Activated T-helper 1 cell treated with anti-CD3 and anti-CD28 coated beads, Interleukin-12 subunit alpha, Interleukin-12 subunit beta, Interleukin-2, Interleukin-4 antibody, amounts not matched to agents 30 ng/mL and 10 ng/mL and 1 ng/mL, durations not matched to agents 14 hours and 24 hours and 36 hours (primary cell): ENCODE measurements at regions not wholly inside any gene's neighbourhood (a gene's known extent, or its start where the extent isn't known, plus 50 kb on each side); places are given as distances from the start of the nearest gene placed in this dataset.

Experiments
- DNase-seq: peaks from one replicate; pipeline ENCODE4 v3.0.0; 2021; ENCODE audit warnings: low spot score
- H3K27ac Mint-ChIP-seq: one replicate; pipeline ENCODE4 v1.8.0; 2021; ENCODE audit warnings: mild to moderate bottlenecking, mixed read lengths
- H3K27me3 Mint-ChIP-seq: one replicate; pipeline ENCODE4 v1.8.0; 2022; ENCODE audit warnings: mild to moderate bottlenecking, moderate library complexity, mixed read lengths; ENCODE audit not compliant: insufficient read depth
- H3K36me3 Mint-ChIP-seq: one replicate; pipeline ENCODE4 v1.8.0; 2021; ENCODE audit warnings: low read depth, mixed read lengths
- H3K4me1 Mint-ChIP-seq: one replicate; pipeline ENCODE4 v1.8.0; 2021; ENCODE audit warnings: low read depth, mixed read lengths
- H3K4me3 Mint-ChIP-seq: one replicate; pipeline ENCODE4 v1.8.0; 2021; ENCODE audit warnings: mild to moderate bottlenecking, moderate library complexity, mixed read lengths
- H3K9me3 Mint-ChIP-seq: one replicate; pipeline ENCODE4 v1.8.0; 2021; ENCODE audit warnings: mixed read lengths
- intact Hi-C: fragments of 100-400 bp; cut with micrococcal nuclease; formaldehyde crosslinking; loops from one replicate; pipeline ENCODE4 v1.15.1; 2024

GRCh38 chr9:115349542-115349941 is 231.6 kb upstream of the TNC start:
- no peak overlapping the region for H3K4me3 Mint-ChIP-seq
- H3K36me3 Mint-ChIP-seq = no peaks in the 10 kb centered on the region
- H3K27ac Mint-ChIP-seq = no peak overlapping the region
- H3K9me3 Mint-ChIP-seq = no peaks in the 10 kb centered on the region
- DNase-seq = no peak
- intact Hi-C loops = no loop called here
- peaks cover 5% of the 10 kb centered on the region for H3K27me3 Mint-ChIP-seq
- H3K4me1 Mint-ChIP-seq = no peaks in the 10 kb centered on the region

- no peak for DNase-seq
- intact Hi-C loops = no loop called here
- Mint-ChIP-seq H3K9me3 (no peaks in the 10 kb centered on the region), H3K27me3 (peaks cover 5% of the 10 kb centered on the region), H3K4me3 (no peak overlapping the region), H3K4me1 (no peaks in the 10 kb centered on the region), H3K27ac (no peak overlapping the region), H3K36me3 (no peaks in the 10 kb centered on the region)
Measured at GRCh38 chr9:115350548-115350947, 232.6 kb upstream of the TNC start.

- Mint-ChIP-seq H3K9me3 (no peaks in the 10 kb centered on the region), H3K4me3 (no peak overlapping the region), H3K36me3 (no peaks in the 10 kb centered on the region), H3K27me3 (peaks cover 2% of the 10 kb centered on the region), H3K27ac (no peak overlapping the region), H3K4me1 (no peaks in the 10 kb centered on the region)
- intact Hi-C loops = no loop called here
- DNase-seq = no peak
Measured at GRCh38 chr9:115353681-115354080, 235.7 kb upstream of the TNC start.

GRCh38 chr9:115357821-115358220 is 239.9 kb upstream of the TNC start:
- H3K4me1 Mint-ChIP-seq = no peaks in the 10 kb centered on the region
- no peak overlapping the region for H3K4me3 Mint-ChIP-seq
- H3K9me3 Mint-ChIP-seq = no peaks in the 10 kb centered on the region
- H3K27ac Mint-ChIP-seq = no peak overlapping the region
- no peak for DNase-seq
- intact Hi-C loops = no loop called here
- no peaks in the 10 kb centered on the region for H3K36me3 Mint-ChIP-seq
- H3K27me3 Mint-ChIP-seq = no peaks in the 10 kb centered on the region

- H3K4me1 Mint-ChIP-seq = no peaks in the 10 kb centered on the region
- H3K36me3 Mint-ChIP-seq = no peaks in the 10 kb centered on the region
- H3K4me3 Mint-ChIP-seq = no peak overlapping the region
- intact Hi-C loops = no loop called here
- H3K27ac Mint-ChIP-seq = no peak overlapping the region
- H3K9me3 Mint-ChIP-seq = no peaks in the 10 kb centered on the region
- H3K27me3 Mint-ChIP-seq = no peaks in the 10 kb centered on the region
- no peak for DNase-seq
Measured at GRCh38 chr9:115359017-115359780, 241.2 kb upstream of the TNC start.

GRCh38 chr9:115360122-115360521 is 242.2 kb upstream of the TNC start:
- peaks cover 2% of the 10 kb centered on the region for H3K27me3 Mint-ChIP-seq
- no peaks in the 10 kb centered on the region for H3K4me1 Mint-ChIP-seq
- no peak overlapping the region for H3K27ac Mint-ChIP-seq
- no peak for DNase-seq
- no peaks in the 10 kb centered on the region for H3K9me3 Mint-ChIP-seq
- H3K4me3 Mint-ChIP-seq = no peak overlapping the region
- no peaks in the 10 kb centered on the region for H3K36me3 Mint-ChIP-seq
- intact Hi-C loops = no loop called here

GRCh38 chr9:115362101-115362500 is 244.1 kb upstream of the TNC start:
- DNase-seq = no peak
- H3K4me3 Mint-ChIP-seq = no peak overlapping the region
- H3K27ac Mint-ChIP-seq = no peak overlapping the region
- no peaks in the 10 kb centered on the region for H3K36me3 Mint-ChIP-seq
- H3K4me1 Mint-ChIP-seq = no peaks in the 10 kb centered on the region
- H3K9me3 Mint-ChIP-seq = no peaks in the 10 kb centered on the region
- peaks cover 2% of the 10 kb centered on the region for H3K27me3 Mint-ChIP-seq
- intact Hi-C loops = no loop called here

- DNase-seq = no peak
- H3K27ac Mint-ChIP-seq = no peak overlapping the region
- H3K4me3 Mint-ChIP-seq = no peak overlapping the region
- H3K36me3 Mint-ChIP-seq = no peaks in the 10 kb centered on the region
- H3K4me1 Mint-ChIP-seq = no peaks in the 10 kb centered on the region
- H3K9me3 Mint-ChIP-seq = no peaks in the 10 kb centered on the region
- peaks cover 4% of the 10 kb centered on the region for H3K27me3 Mint-ChIP-seq
- intact Hi-C loops = no loop called here
Measured at GRCh38 chr9:115362640-115363039, 244.7 kb upstream of the TNC start.

- no peak overlapping the region for H3K27ac Mint-ChIP-seq
- no peaks in the 10 kb centered on the region for H3K36me3 Mint-ChIP-seq
- no peak for DNase-seq
- intact Hi-C loops = no loop called here
- peaks cover 4% of the 10 kb centered on the region for H3K27me3 Mint-ChIP-seq
- no peak overlapping the region for H3K4me3 Mint-ChIP-seq
- no peaks in the 10 kb centered on the region for H3K9me3 Mint-ChIP-seq
- no peaks in the 10 kb centered on the region for H3K4me1 Mint-ChIP-seq
Measured at GRCh38 chr9:115364991-115365390, 247.0 kb upstream of the TNC start.

GRCh38 chr9:115367321-115367720 is 249.4 kb upstream of the TNC start:
- H3K9me3 Mint-ChIP-seq = no peaks in the 10 kb centered on the region
- H3K4me1 Mint-ChIP-seq = no peaks in the 10 kb centered on the region
- intact Hi-C loops = no loop called here
- H3K4me3 Mint-ChIP-seq = no peak overlapping the region
- H3K27ac Mint-ChIP-seq = no peak overlapping the region
- no peak for DNase-seq
- H3K36me3 Mint-ChIP-seq = no peaks in the 10 kb centered on the region
- H3K27me3 Mint-ChIP-seq = peaks cover 4% of the 10 kb centered on the region

- Mint-ChIP-seq H3K27me3 (peaks cover 4% of the 10 kb centered on the region), H3K27ac (no peak overlapping the region), H3K9me3 (no peaks in the 10 kb centered on the region), H3K4me1 (no peaks in the 10 kb centered on the region), H3K36me3 (no peaks in the 10 kb centered on the region), H3K4me3 (no peak overlapping the region)
- no peak for DNase-seq
- intact Hi-C loops = no loop called here
Measured at GRCh38 chr9:115367780-115368525, 250.0 kb upstream of the TNC start.

- H3K4me1 Mint-ChIP-seq = no peaks in the 10 kb centered on the region
- no peak overlapping the region for H3K27ac Mint-ChIP-seq
- H3K9me3 Mint-ChIP-seq = no peaks in the 10 kb centered on the region
- intact Hi-C loops = no loop called here
- no peak overlapping the region for H3K4me3 Mint-ChIP-seq
- H3K27me3 Mint-ChIP-seq = peaks cover 5% of the 10 kb centered on the region
- H3K36me3 Mint-ChIP-seq = no peaks in the 10 kb centered on the region
- no peak for DNase-seq
Measured at GRCh38 chr9:115369322-115369957, 251.5 kb upstream of the TNC start.

GRCh38 chr9:115373000-115373709 is 255.2 kb upstream of the TNC start:
- intact Hi-C loops = no loop called here
- Mint-ChIP-seq H3K36me3 (no peaks in the 10 kb centered on the region), H3K4me1 (no peaks in the 10 kb centered on the region)

More at GRCh38 chr9:115373000-115373709, 255.2 kb upstream of the TNC start:
- Mint-ChIP-seq H3K4me3 (no peak overlapping the region), H3K27me3 (peaks cover 4% of the 10 kb centered on the region), H3K27ac (no peak overlapping the region), H3K9me3 (no peaks in the 10 kb centered on the region)
- no peak for DNase-seq
